ENCODE measurements at regions not wholly inside any gene's neighbourhood (a gene's known extent, or its start where the extent isn't known, plus 50 kb on each side); places are given as distances from the start of the nearest gene placed in this dataset.

DNA sequence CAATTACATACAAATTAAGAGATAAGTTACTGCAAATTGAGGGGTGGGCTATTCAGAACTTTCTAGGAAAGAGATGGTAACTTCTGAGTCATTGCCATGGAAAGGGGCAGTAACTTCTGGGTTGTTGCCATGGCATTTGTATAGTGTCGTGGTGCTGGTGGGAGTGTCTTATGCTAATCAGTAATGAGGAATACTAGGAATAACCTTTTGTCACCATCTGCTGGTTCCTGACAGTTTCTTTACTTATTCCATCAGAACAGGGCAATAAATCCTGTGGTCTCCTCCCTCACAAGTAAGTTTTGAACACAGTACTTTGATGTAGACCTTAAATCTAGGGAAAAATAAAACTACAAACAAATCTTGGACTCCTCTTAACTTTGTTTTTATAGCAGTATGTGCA, 435.4 kb downstream of the BCL11A start:
- TF ChIP-seq EZH2 (IDR thresholded peaks at IDR 0.05; ENCODE audit: insufficient read depth, poor library complexity, severe bottlenecking), result no peak
- TF ChIP-seq EZH2phosphoT487 (IDR thresholded peaks at IDR 0.05; ENCODE audit: insufficient read depth, low read depth), result no peak
- 7 to 18% methylated on average over 1 of the region's 1 CpG for WGBS, 2 experiments (ENCODE audit: low coverage in 1 of 2, low lambda C conversion rate in 2 of 2, missing lambda C conversion rate in 2 of 2)
- no peak overlapping the region for H3K4me2 ChIP-seq (ENCODE audit: unreplicated experiment)
- no peaks in the 10 kb centered on the region for H3K4me1 ChIP-seq (ENCODE audit: insufficient read depth)
- no peaks in the 10 kb centered on the region for H3K9me3 ChIP-seq (ENCODE audit: low read depth)
- H2AFZ ChIP-seq, result no peak overlapping the region
- no peaks in the 10 kb centered on the region for H3K27me3 ChIP-seq (replicated peaks; ENCODE audit: insufficient read depth)
- DNase-seq, result no peak
- H3K4me3 ChIP-seq, result no peak overlapping the region
- no peaks in the 10 kb centered on the region for H4K20me1 ChIP-seq (ENCODE audit: insufficient read depth)
- H3K27ac ChIP-seq, result no peak overlapping the region
- H3K9ac ChIP-seq, result no peak overlapping the region
- H3K79me2 ChIP-seq (ENCODE audit: insufficient read depth), result no peaks in the 10 kb centered on the region
- H3K9me2 ChIP-seq (ENCODE audit: insufficient read depth), result no peaks in the 10 kb centered on the region
- H3K36me3 ChIP-seq (ENCODE audit: low read depth), result no peaks in the 10 kb centered on the region
- no peaks in the 10 kb centered on the region for H3F3A ChIP-seq (ENCODE audit: insufficient read depth)
- in situ Hi-C loops (cut with MboI), result no loop called here

DNA sequence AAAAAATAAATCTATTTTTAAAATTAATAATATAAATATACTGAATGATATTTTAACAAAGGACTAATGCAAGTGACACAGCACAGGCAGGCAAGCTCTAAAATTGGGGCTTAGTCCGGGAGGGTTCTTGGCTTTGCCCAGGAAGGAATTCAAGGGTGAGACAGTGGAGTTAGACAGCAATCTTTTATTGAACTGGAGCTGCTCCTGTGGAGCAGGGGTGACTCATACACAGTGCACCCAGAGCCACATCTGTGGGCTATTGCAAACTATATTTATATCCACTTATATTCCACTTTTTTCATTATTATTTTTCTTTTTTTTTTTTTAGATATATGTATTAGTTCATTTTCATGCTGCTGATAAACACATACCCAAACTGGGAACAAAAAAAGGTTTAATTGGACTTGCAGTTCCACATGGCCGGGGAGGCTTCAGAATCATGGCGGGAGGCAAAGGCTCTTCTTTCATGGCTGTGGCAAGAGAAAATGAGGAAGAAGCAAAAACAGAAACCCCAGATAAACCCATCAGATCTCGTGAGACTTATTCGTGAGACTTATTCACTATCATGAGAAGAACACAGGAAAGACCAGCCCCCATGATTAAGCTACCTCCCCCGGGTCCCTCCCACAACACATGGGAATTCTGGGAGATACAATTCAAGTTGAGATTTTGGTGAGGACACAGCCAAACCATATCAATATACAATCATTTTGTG, 437.1 kb downstream of the BCL11A start:
- Histone ChIP-seq H3K27ac (no peak overlapping the region), H3K4me2 (ENCODE audit: unreplicated experiment) (no peak overlapping the region), H4K20me1 (ENCODE audit: insufficient read depth) (no peaks in the 10 kb centered on the region), H3K4me1 (ENCODE audit: insufficient read depth) (no peaks in the 10 kb centered on the region), H3K9ac (no peak overlapping the region), H2AFZ (no peak overlapping the region), H3K4me3 (no peak overlapping the region), H3F3A (ENCODE audit: insufficient read depth) (no peaks in the 10 kb centered on the region), H3K79me2 (ENCODE audit: insufficient read depth) (no peaks in the 10 kb centered on the region), H3K27me3 (replicated peaks; ENCODE audit: insufficient read depth) (no peaks in the 10 kb centered on the region), H3K9me2 (ENCODE audit: insufficient read depth) (no peaks in the 10 kb centered on the region), H3K36me3 (ENCODE audit: low read depth) (no peaks in the 10 kb centered on the region), H3K9me3 (ENCODE audit: low read depth) (no peaks in the 10 kb centered on the region)
- TF ChIP-seq EZH2phosphoT487 (IDR thresholded peaks at IDR 0.05; ENCODE audit: insufficient read depth, low read depth) (no peak), EZH2 (IDR thresholded peaks at IDR 0.05; ENCODE audit: insufficient read depth, poor library complexity, severe bottlenecking) (no peak)
- peak; percentile 3 for DNase-seq
- in situ Hi-C loops (cut with MboI), result no loop called here
- 41 to 50% methylated on average over 6 of the region's 6 CpGs for WGBS, 2 experiments (ENCODE audit: low coverage in 1 of 2, low lambda C conversion rate in 2 of 2, missing lambda C conversion rate in 2 of 2)

DNA sequence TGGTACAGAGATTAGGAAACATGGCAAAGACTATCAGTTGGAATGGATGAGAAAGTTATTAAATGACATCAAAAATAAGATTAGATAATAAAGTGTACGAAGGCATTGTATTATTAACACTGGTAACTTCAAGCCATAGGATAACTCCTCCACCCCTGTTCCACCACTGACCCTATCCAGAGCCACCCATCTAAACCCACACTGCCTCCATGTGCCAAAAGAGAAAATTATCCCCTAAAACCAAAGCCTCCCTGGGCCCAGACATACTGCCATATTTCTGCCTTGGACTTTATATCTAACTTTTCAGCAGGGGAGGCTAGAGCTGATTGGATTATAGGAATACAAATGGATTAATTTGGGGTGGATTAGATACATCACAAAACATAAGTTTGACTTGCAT, 443.7 kb downstream of the BCL11A start:
- H3K4me3 ChIP-seq, result no peak overlapping the region
- no peaks in the 10 kb centered on the region for H3K36me3 ChIP-seq (ENCODE audit: low read depth)
- no peaks in the 10 kb centered on the region for H3K9me3 ChIP-seq (ENCODE audit: low read depth)
- no peak overlapping the region for H3K9ac ChIP-seq
- DNase-seq, result no peak
- in situ Hi-C loops (cut with MboI), result no loop called here
- no peaks in the 10 kb centered on the region for H3K79me2 ChIP-seq (ENCODE audit: insufficient read depth)
- 32 to 44% methylated on average over 1 of the region's 1 CpG for WGBS, 2 experiments (ENCODE audit: low coverage in 1 of 2, low lambda C conversion rate in 2 of 2, missing lambda C conversion rate in 2 of 2)
- no peak overlapping the region for H3K27ac ChIP-seq
- TF ChIP-seq EZH2 (IDR thresholded peaks at IDR 0.05; ENCODE audit: insufficient read depth, poor library complexity, severe bottlenecking) (no peak), EZH2phosphoT487 (IDR thresholded peaks at IDR 0.05; ENCODE audit: insufficient read depth, low read depth) (no peak)
- H3K9me2 ChIP-seq (ENCODE audit: insufficient read depth), result no peaks in the 10 kb centered on the region
- no peak overlapping the region for H3K4me2 ChIP-seq (ENCODE audit: unreplicated experiment)
- no peaks in the 10 kb centered on the region for H3K27me3 ChIP-seq (replicated peaks; ENCODE audit: insufficient read depth)
- H3F3A ChIP-seq (ENCODE audit: insufficient read depth), result no peaks in the 10 kb centered on the region
- no peaks in the 10 kb centered on the region for H3K4me1 ChIP-seq (ENCODE audit: insufficient read depth)
- H2AFZ ChIP-seq, result no peak overlapping the region
- H4K20me1 ChIP-seq (ENCODE audit: insufficient read depth), result no peaks in the 10 kb centered on the region

DNA sequence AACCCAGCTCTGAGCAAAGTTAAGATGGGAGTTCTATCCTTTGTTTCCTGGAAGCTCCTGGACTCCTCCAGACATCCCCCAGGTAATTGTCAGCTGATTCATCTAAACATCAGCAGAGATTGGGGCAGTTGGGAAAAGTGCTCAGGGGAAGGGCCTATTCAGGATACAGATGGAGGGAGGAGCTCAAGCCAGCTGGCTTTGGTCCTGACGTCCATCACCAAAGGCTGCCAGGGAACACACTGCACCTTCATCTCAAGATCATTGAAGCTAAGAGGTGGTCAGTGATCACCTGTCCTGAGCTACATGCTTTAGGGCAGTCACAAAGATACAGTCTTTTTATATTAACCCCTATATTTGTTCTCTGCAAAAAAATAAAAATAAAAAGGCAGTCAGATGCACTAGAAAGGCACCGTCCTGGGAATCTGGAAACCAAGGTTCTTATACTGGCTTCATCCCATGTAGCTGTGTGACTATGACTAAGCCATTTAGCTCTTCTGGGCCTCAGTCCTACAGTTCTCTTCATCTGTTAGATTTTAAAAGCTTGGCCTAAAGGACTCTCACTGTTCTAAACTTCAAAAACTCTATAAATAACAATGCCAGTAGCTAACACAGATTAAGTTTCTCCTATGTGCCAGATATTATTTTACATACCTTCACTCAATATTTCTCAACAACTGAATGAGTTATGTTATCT, 446.5 kb downstream of the BCL11A start:
- Histone ChIP-seq H4K20me1 (ENCODE audit: insufficient read depth) (no peaks in the 10 kb centered on the region), H3K9me2 (ENCODE audit: insufficient read depth) (no peaks in the 10 kb centered on the region), H3K79me2 (ENCODE audit: insufficient read depth) (no peaks in the 10 kb centered on the region), H3K4me3 (no peak overlapping the region), H3K27me3 (replicated peaks; ENCODE audit: insufficient read depth) (no peaks in the 10 kb centered on the region), H3F3A (ENCODE audit: insufficient read depth) (no peaks in the 10 kb centered on the region), H3K4me2 (ENCODE audit: unreplicated experiment) (no peak overlapping the region), H3K36me3 (ENCODE audit: low read depth) (no peaks in the 10 kb centered on the region), H3K9me3 (ENCODE audit: low read depth) (no peaks in the 10 kb centered on the region), H2AFZ (no peak overlapping the region), H3K9ac (no peak overlapping the region), H3K4me1 (ENCODE audit: insufficient read depth) (no peaks in the 10 kb centered on the region), H3K27ac (no peak overlapping the region)
- TF ChIP-seq EZH2 (IDR thresholded peaks at IDR 0.05; ENCODE audit: insufficient read depth, poor library complexity, severe bottlenecking) (no peak), EZH2phosphoT487 (IDR thresholded peaks at IDR 0.05; ENCODE audit: insufficient read depth, low read depth) (no peak)
- whole genome bisulfite sequencing, 2 experiments (ENCODE audit: low coverage in 1 of 2, low lambda C conversion rate in 2 of 2, missing lambda C conversion rate in 2 of 2), result 0 to 5% methylated on average over 2 of the region's 2 CpGs
- no peak for DNase-seq
- in situ Hi-C loops (cut with MboI), result no loop called here

Measured in GM23248 (cell line).